B cell (primary cell): ENCODE measurements at regions not wholly inside any gene's neighbourhood (a gene's known extent, or its start where the extent isn't known, plus 50 kb on each side); places are given as distances from the start of the nearest gene placed in this dataset.

Experiments
- ATAC-seq: fragments of 200-7000 bp; cut with Tn5 transposase; one replicate; pipeline ENCODE4 v1.10.0; 2021; ENCODE audit warnings: low read depth, mild to moderate bottlenecking, moderate number of reproducible peaks, moderate library complexity
- CTCF ChIA-PET: fragments of 350-600 bp; sonication (Branson Sonifier 250); formaldehyde crosslinking; loops from one replicate; lab custom pipeline; 2021; ENCODE audit warnings: antibody characterized with exemption, inconsistent platforms; lab: Charles Lee
- POLR2A ChIA-PET: fragments of 350-600 bp; sonication (Branson Sonifier 250); formaldehyde crosslinking; loops from one replicate; lab custom pipeline; 2021; ENCODE audit warnings: antibody characterized with exemption; lab: Charles Lee
- DNase-seq: peaks from one replicate; pipeline ENCODE4 v3.0.0; 2013
- H2AFZ ChIP-seq: 2 replicates; pipeline ENCODE4 v1.6.1; 2012; ENCODE audit warnings: mild to moderate bottlenecking, low read depth, low read length; ENCODE audit not compliant: insufficient read depth, poor library complexity, severe bottlenecking
- H3K27ac ChIP-seq, 2 donors: 1 replicate in 1 of 2; 2 replicates in 1 of 2; pipeline ENCODE4 v1.5.1; 2012 to 2013; ENCODE audit warnings: low read length in 2 of 2, mild to moderate bottlenecking in 2 of 2, moderate library complexity in 1 of 2
- H3K27me3 ChIP-seq, 4 experiments: fragments of 200-600 bp in 1 of 4; sonication (generic) in 1 of 4; replicated peaks in 1 of 4; 1 replicate in 2 of 4; 2 replicates in 2 of 4; pipeline versions ENCODE4 v1.6.1 to v1.7.0; 2013 to 2016; ENCODE audit warnings: low read length in 3 of 4, mild to moderate bottlenecking in 2 of 4, mixed read lengths in 1 of 4, moderate library complexity in 1 of 4; ENCODE audit not compliant: insufficient read depth in 4 of 4, control insufficient read depth in 3 of 4; ENCODE audit errors: control extremely low read depth in 1 of 4
- H3K36me3 ChIP-seq, 2 experiments: replicated peaks in 1 of 2; 1 replicate in 1 of 2; 2 replicates in 1 of 2; pipeline versions ENCODE4 v1.6.1 to v1.7.1; 2013; ENCODE audit warnings: low read length in 1 of 2; ENCODE audit not compliant: insufficient read depth in 2 of 2, control insufficient read depth in 1 of 2; ENCODE audit errors: control extremely low read depth in 1 of 2, extremely low read depth in 1 of 2
- H3K4me1 ChIP-seq, 2 donors: fragments of 200-600 bp in 1 of 2; sonication (generic) in 1 of 2; 1 replicate in 1 of 2; 2 replicates in 1 of 2; pipeline versions ENCODE4 v1.5.1 to v1.6.1; 2013 to 2017; ENCODE audit warnings: low read length in 2 of 2; ENCODE audit not compliant: control insufficient read depth in 2 of 2, insufficient read depth in 2 of 2
- H3K4me2 ChIP-seq: replicated peaks from 2 replicates; pipeline ENCODE3; 2012; ENCODE audit warnings: mild to moderate bottlenecking, low read depth, low read length; ENCODE audit not compliant: poor library complexity, severe bottlenecking
- H3K4me3 ChIP-seq, 5 experiments: fragments of 200-600 bp in 1 of 5; sonication (generic) in 1 of 5; 1 replicate in 3 of 5; 2 replicates in 2 of 5; pipeline versions ENCODE4 v1.5.1 to v1.7.0; 2011 to 2016; ENCODE audit warnings: low read length in 4 of 5, mild to moderate bottlenecking in 4 of 5, low read depth in 2 of 5, control low read depth in 1 of 5, moderate library complexity in 1 of 5; ENCODE audit not compliant: insufficient read depth in 1 of 5; ENCODE audit errors: control extremely low read depth in 1 of 5, extremely low read depth in 1 of 5
- H3K79me2 ChIP-seq: fragments of 200-600 bp; sonication (generic); one replicate; pipeline ENCODE4 v1.6.0; 2016; ENCODE audit warnings: low read length; ENCODE audit not compliant: control insufficient read depth, insufficient read depth
- H3K9ac ChIP-seq: fragments of 200-600 bp; sonication (generic); 2 replicates; pipeline ENCODE4 v1.6.1; 2017; ENCODE audit warnings: mild to moderate bottlenecking, low read length, moderate library complexity
- H3K9me3 ChIP-seq, 3 donors: one replicate each; pipeline versions ENCODE4 v1.6.1 to v1.7.1; 2013; ENCODE audit warnings: low read length in 2 of 3; ENCODE audit not compliant: control insufficient read depth in 2 of 3, insufficient read depth in 1 of 3; ENCODE audit errors: control extremely low read depth in 1 of 3
- H4K20me1 ChIP-seq: 2 replicates; pipeline ENCODE4 v1.6.0; 2012; ENCODE audit warnings: mild to moderate bottlenecking, low read length; ENCODE audit not compliant: insufficient read depth, control insufficient read depth, poor library complexity, severe bottlenecking
- H3K27ac Mint-ChIP-seq: one replicate; pipeline ENCODE4 v1.8.0; 2021; ENCODE audit warnings: mixed read lengths
- H3K27me3 Mint-ChIP-seq: one replicate; pipeline ENCODE4 v1.8.0; 2021; ENCODE audit warnings: mixed read lengths
- H3K4me1 Mint-ChIP-seq: one replicate; pipeline ENCODE4 v1.8.0; 2021; ENCODE audit warnings: mixed read lengths
- H3K4me3 Mint-ChIP-seq: one replicate; pipeline ENCODE4 v1.8.0; 2021; ENCODE audit warnings: mixed read lengths
- H3K9me3 Mint-ChIP-seq: one replicate; pipeline ENCODE4 v1.8.0; 2022; ENCODE audit warnings: mixed read lengths; ENCODE audit not compliant: insufficient read depth
- EZH2 ChIP-seq: IDR thresholded peaks from 2 replicates; pipeline ENCODE4 v1.6.1; 2012; ENCODE audit warnings: borderline replicate concordance, low read depth, mild to moderate bottlenecking, moderate library complexity, low read length; ENCODE audit not compliant: insufficient read depth, poor library complexity, severe bottlenecking
- WGBS: methylation state at CpG from one replicate; pipeline ENCODE4 v1.1.5; 2013; ENCODE audit warnings: missing lambda C conversion rate; ENCODE audit not compliant: insufficient coverage; 5-methylcytosine and 5-hydroxymethylcytosine counted together
- intact Hi-C: fragments of 100-400 bp; cut with micrococcal nuclease; formaldehyde crosslinking; loops from one replicate; pipeline ENCODE4 v1.10.0; 2022
- TF ChIP-seq, protein P1 (sequence below): fragments of 200-600 bp; IDR thresholded peaks from one replicate; pipeline ENCODE4 v1.8.0; 2022; ENCODE audit warnings: antibody characterized with exemption, mild to moderate bottlenecking

DNA sequence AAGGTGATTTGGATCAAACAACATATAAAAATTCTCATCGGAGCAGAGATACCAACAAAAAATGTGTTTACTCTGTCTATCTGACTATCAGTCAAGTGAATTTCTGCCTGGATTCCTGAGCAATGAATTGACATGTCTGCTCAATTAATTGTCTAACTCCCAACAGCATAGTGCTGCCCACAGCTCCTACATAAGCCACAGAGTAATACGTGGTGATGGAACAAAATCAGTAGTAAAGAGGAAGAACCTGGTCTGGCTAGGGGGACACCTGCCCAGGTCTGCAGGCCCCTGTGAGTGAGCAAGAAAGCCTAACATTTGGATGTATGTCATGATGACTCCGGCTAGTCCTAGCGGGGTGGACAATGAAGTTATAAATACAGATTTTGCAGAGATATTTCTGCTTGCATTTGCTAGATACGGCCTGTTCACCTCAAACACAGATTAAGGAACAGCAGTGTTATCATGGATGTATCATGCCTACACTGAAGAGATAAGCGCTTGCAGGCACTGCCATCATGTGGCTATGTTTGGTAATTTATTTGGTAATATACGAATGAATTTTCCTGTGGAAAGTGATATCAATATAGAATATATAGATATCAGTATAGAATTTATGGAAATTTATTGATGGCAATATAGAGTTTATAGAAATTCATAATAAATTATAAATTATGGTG lies 69.6 kb upstream of the LRRC8B start:
- Histone ChIP-seq H3K4me1 (no peaks in the 10 kb centered on the region), H3K4me2 (no peak overlapping the region), H3K27me3 (peaks cover 0 to 6% (median 5%) of the 10 kb centered on the region in 4 experiments), H3K9ac (no peak overlapping the region), H4K20me1 (no peaks in the 10 kb centered on the region), H3K4me3 (no peak overlapping the region), H3K36me3 (no peaks in the 10 kb centered on the region), H2AFZ (peak overlapping the region; percentile 18), H3K79me2 (no peaks in the 10 kb centered on the region), H3K27ac (no peak overlapping the region), H3K9me3 (no peaks in the 10 kb centered on the region)
- ChIA-PET POLR2A (no interaction called here), CTCF (interaction anchor here (0.9 to 6.9 kb wide), 6 partner anchors 370 to 482 kb away, joined by 3 to 62 read pairs (median 20); no protein-coding TSS in a partner anchor)
- Mint-ChIP-seq H3K4me3 (no peak overlapping the region), H3K9me3 (no peaks in the 10 kb centered on the region), H3K4me1 (peaks cover 2% of the 10 kb centered on the region), H3K27me3 (peaks cover 16% of the 10 kb centered on the region), H3K27ac (no peak overlapping the region)
- TF ChIP-seq, protein P1, sequence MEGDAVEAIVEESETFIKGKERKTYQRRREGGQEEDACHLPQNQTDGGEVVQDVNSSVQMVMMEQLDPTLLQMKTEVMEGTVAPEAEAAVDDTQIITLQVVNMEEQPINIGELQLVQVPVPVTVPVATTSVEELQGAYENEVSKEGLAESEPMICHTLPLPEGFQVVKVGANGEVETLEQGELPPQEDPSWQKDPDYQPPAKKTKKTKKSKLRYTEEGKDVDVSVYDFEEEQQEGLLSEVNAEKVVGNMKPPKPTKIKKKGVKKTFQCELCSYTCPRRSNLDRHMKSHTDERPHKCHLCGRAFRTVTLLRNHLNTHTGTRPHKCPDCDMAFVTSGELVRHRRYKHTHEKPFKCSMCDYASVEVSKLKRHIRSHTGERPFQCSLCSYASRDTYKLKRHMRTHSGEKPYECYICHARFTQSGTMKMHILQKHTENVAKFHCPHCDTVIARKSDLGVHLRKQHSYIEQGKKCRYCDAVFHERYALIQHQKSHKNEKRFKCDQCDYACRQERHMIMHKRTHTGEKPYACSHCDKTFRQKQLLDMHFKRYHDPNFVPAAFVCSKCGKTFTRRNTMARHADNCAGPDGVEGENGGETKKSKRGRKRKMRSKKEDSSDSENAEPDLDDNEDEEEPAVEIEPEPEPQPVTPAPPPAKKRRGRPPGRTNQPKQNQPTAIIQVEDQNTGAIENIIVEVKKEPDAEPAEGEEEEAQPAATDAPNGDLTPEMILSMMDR: peak; percentile 81
- no peak for TF ChIP-seq EZH2
- ATAC-seq: peak; percentile 71
- WGBS: 60% methylated on average over 4 of the region's 7 CpGs
- peak; percentile 66 for DNase-seq
- intact Hi-C loops: loop anchor here (1.0 kb wide), 5 partner anchors 97 to 519 kb away; no protein-coding TSS in a partner anchor

DNA sequence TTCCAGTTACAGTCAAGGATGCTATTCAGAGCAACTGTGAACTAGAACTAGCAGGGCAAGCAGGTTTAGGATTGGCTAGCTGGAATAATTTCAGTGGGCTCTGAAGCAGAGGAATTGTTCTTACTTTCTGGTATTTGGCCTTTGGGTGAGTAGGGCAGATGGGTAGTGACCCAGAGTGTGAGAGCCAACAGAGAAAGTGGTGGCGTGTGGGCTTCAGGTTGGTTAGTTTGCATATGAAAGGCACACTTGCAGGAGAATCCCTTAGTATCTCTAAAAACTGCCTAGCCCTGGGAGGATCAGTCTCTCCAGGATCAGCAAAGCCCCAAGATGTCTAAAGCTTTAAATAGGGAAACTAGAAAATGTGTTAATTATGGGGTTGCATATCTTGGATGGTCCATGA lies 67.6 kb upstream of the LRRC8B start:
- Mint-ChIP-seq H3K27me3 (peaks cover 29% of the 10 kb centered on the region), H3K9me3 (no peaks in the 10 kb centered on the region), H3K27ac (no peak overlapping the region), H3K4me3 (no peak overlapping the region), H3K4me1 (peaks cover 2% of the 10 kb centered on the region)
- ATAC-seq (no peak), DNase-seq (no peak)
- H4K20me1 ChIP-seq: no peaks in the 10 kb centered on the region
- H3K4me2 ChIP-seq: no peak overlapping the region
- H3K9me3 ChIP-seq: no peaks in the 10 kb centered on the region
- H3K27ac ChIP-seq: no peak overlapping the region
- no peak overlapping the region for H3K9ac ChIP-seq
- no peak overlapping the region for H3K4me3 ChIP-seq
- WGBS: 80% methylated on average over 1 of the region's 1 CpG
- CTCF ChIA-PET: interaction anchor here (1.2 to 6.9 kb wide), 7 partner anchors 8 to 484 kb away, joined by 3 to 62 read pairs (median 4); no protein-coding TSS in a partner anchor
- H3K36me3 ChIP-seq: no peaks in the 10 kb centered on the region
- no peaks in the 10 kb centered on the region for H3K79me2 ChIP-seq
- POLR2A ChIA-PET: no interaction called here
- H2AFZ ChIP-seq: no peak overlapping the region
- intact Hi-C loops: no loop called here
- TF ChIP-seq, protein P1: no peak
- no peak for TF ChIP-seq EZH2
- H3K27me3 ChIP-seq: peaks cover 0 to 13% (median 11%) of the 10 kb centered on the region in 4 experiments
- H3K4me1 ChIP-seq: no peaks in the 10 kb centered on the region
